Fibroblast of the conjunctiva (primary cell): ENCODE measurements at regions not wholly inside any gene's neighbourhood (a gene's known extent, or its start where the extent isn't known, plus 50 kb on each side); places are given as distances from the start of the nearest gene placed in this dataset.

ENCODE experiments used
- DNase-seq: peaks from one replicate; pipeline ENCODE4 v3.0.0-alpha.2; 2010; ENCODE audit warnings: low read depth

DNA sequence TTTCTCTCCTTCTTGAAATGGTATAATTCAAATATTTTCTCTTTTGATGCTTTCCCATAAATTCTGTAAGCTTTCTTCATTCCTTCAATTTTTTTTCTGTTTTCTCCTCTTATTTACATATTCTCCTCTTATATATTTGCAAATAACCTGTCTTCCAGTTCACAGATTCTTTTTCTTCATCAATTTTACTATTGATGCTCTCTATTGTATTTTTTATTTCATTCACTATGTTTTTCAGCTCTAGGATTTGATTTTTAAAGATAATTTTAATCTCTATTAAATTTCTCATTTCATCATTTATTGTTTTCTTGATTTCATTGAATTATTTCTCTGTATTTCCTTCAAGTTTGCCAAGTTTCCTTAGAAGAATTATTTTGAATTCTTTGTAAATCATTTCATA lies 54.0 kb upstream of the PRPS1L1 start:
- no peak for DNase-seq

GRCh38 chr7:18082169-18082568 lies 54.5 kb upstream of the PRPS1L1 start:
- no peak for DNase-seq

DNA sequence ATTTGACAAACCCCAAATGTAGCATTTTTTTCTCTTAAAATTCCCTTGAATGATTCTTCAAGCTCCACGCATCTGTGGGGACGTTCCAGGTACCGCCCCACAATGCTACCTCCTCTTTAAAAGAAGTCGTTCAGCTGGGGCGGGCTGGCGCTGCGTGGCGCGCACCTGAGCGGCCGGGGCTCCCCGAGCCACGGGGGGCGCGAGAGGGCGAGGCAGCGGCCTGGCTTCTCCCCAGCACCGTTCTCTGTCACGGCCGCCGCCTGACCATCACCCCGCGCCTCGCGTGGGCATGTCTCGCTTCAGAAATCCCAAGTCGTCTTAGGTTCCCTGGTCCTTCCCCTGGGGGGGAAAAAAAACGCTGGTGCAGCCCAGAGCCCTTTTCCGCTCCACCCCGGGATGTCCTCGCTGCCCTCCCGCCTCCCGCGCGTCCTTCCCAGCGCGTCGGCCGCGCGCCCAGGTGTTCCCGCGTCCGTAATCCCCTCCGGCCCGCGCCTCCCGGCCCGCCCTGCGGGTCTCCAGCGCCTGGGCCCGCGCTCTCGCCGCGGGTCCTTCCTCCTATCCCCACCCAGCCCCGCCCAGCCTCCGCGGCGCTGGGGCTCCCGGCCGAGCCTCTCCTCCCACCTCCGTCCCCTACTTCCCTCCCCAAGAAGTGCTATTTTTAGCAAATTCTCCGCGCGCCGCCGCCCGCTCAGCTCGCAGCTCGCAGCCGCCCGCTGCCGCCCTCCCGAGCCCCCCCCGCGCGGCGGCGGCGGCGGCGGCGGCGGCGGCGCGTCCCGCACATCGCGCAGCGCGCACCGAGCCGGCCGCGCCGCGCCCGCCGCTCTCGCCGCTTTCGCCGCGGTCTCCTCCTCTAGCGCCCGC lies 58.7 kb upstream of the PRPS1L1 start:
- DNase-seq: no peak

GRCh38 chr7:18087026-18087686 lies 59.5 kb upstream of the PRPS1L1 start:
- no peak for DNase-seq

- no peak for DNase-seq
These were observed 60.0 kb upstream of the PRPS1L1 start for GRCh38 chr7:18087687-18088078.

GRCh38 chr7:18096087-18096486 lies 68.4 kb upstream of the PRPS1L1 start:
- no peak for DNase-seq

- no peak for DNase-seq
These were observed 74.9 kb upstream of the PRPS1L1 start for GRCh38 chr7:18102576-18102975.

DNA sequence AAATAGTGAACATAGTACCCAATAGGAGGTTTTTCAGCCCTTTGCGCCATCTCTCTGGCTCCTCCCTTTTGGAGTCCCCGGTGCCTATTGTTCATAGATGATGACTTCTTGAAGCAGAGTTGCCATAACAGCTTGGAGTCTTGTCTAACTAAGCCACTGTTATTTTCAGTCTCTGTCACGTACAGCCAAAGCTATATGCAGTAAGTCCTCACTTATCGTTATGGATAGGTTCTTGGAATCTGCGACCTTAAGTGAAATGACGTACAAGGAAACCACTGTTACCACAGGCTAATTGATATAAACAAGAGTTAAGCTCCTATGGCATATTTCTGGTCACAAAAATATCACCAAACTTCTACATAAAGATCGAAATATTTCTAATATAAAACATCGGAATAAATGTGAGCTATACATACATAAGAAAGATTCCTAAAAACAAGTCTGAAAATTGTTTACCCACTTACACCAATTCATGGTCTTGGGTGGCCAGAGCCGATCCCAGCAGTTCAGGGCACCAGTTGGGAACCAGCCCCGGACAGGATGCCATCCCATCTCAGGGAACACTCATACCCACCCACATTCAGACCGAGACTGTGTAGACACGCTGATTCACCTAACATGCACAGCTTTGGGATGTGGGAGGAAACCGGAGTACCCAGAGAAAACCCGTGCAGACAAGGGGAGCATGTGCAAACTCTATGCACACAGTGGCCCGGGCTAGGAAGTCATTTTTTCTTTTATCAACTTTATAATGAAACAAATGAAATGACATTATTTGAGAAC lies 76.0 kb upstream of the PRPS1L1 start:
- no peak for DNase-seq

DNA sequence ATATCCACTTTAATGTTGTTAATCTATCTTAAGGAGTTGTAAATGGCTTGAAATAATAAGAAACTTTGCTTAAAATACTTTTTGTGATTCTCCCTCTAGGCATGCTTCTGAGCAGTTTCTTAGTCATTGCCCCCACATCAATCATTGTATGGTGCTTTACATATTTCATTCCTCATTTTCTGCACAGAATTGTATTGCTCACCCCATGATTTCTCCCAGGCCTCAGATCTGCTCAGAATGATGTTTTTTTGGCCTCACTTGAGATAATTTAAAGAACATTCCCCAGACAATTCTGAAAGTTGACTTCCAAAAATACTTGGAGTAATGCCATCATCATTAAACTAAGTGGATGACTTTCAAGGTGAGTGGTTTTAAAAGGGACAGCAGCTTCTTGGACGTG lies 82.1 kb upstream of the PRPS1L1 start:
- DNase-seq: no peak

DNA sequence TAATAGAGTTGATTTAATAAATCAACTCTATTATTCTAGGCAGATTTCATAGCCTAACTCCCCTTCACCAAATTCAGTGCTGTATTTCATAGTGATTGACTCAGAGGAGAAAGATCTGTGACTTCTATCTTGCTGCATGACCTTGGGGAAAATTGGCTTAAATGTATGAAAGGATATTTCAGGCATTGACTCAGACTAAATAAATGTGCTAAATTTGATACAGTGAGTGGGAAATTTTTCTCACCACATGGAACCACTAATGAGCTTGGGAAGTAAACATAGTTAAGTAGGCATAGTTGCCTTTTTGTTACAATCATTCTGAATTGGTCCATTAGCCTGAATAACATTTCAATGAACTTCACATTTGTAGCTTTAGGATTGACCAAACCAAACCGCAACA lies 89.0 kb upstream of the PRPS1L1 start:
- DNase-seq: no peak

DNA sequence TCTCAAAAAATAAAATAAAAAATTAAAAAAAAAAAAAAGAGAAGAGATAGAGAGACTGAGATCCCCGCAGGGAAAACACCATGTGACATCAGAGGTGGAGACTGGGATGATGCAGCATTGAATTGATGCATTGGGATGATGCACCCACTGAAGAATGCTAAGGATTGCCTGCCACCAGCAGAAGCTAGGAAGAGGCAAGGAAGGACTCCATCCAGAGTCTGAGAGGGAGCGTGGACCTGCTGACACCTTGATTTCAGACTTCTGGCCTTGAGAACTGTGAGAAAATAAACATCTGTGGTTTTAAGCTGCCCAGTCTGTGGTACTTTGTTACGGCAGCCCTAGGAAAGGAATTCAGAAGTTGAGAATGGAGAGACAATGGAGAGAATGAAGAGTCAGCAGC lies 89.8 kb upstream of the PRPS1L1 start:
- no peak for DNase-seq

GRCh38 chr7:18119985-18120384 lies 92.3 kb upstream of the PRPS1L1 start:
- no peak for DNase-seq

GRCh38 chr7:18123508-18124239 lies 96.0 kb upstream of the PRPS1L1 start:
- no peak for DNase-seq

DNA sequence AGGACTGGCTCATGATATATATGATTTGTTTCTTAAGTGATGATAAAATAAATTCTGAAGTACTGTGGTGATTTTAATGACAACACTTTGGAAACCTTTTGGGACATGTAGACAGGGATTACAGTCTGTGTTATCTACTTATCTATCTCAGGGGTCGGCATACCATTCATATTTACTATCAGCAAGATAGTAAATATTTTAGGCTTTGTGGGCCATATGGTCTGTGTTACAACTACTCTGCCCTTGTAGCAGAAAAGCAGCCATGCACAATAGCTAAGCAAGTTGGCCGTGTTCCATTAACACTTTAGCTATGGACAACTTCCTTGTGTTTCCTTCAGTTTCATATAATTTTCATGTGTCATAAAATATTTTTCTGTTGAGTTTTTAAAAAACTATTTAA lies 97.8 kb upstream of the PRPS1L1 start:
- DNase-seq: no peak

- DNase-seq: no peak
These were observed 98.6 kb upstream of the PRPS1L1 start for GRCh38 chr7:18126281-18126680.

DNA sequence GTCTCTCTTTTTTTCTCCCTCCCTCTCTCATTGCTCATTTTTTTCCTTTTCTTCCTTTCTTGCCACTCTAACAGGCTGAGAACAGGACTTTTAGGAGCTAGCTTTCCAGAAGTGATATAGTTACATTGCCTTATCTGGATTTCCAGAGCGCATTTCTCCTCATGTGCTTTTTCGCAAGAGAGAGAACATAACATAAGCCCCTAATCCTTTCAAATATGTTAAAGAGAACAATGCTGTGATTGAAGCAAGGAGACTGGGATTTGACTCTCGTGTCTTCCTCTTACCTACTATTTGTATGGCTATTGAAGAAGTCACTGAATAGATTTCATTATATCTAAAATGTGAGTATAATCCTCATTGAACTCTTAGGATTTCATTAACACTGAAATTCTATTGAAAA lies 101.2 kb upstream of the PRPS1L1 start:
- DNase-seq: no peak

DNA sequence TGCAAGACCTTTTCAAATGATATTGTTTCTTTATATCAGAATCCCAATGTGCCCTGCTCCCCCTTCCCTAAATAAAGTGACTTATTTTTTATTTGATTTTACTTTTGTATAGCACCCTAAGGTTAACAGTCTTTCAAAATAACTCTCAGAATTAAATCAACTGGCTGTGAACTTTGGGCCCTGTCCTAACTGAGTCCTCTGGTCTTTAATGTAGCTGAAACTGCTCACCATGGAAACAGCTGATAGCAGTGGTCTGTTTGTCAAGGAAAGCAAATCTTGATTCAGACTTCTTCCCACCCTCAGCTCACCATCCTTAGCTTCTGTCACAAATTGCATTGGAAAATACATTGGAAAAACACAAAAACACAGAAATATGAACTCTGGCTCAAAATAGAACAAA lies 105.2 kb upstream of the PRPS1L1 start:
- DNase-seq: no peak

DNA sequence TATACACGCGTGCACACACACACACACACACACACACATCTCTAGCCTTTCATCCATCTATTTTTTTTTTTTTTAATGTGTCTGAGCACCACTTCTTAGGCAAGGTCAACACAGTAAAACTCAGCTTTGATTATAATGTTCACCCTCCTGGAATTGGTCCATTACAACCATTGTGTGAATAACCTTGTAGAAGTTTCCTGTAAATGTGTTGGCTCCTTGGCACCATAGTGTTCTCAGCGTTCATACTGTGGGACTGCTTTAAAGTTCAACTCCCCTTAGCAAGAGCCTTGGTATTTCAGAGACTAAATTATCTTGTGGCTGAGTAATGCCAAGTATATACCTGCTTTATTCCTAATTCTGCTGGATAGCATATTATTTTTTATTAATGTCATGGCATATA lies 106.3 kb upstream of the PRPS1L1 start:
- DNase-seq: no peak

DNA sequence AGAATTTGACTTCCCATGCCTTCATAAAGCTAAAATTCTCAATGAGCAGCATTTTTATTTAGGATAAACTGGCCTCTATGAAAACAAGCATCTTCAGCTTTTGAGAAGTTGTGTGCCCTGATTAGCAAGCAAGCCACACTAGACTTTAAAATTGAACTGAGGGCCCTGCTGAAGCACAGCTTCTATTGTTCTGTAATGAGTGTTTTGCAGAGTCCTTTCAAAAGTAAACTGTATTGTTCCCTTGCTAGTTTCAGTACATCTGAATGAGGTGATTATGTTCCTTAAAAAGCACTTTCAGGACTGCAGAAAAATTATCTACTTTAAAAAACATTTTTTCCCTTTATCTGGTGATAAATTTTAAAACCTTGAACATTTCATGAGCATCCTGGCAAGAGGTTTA lies 113.3 kb upstream of the PRPS1L1 start:
- no peak for DNase-seq

DNA sequence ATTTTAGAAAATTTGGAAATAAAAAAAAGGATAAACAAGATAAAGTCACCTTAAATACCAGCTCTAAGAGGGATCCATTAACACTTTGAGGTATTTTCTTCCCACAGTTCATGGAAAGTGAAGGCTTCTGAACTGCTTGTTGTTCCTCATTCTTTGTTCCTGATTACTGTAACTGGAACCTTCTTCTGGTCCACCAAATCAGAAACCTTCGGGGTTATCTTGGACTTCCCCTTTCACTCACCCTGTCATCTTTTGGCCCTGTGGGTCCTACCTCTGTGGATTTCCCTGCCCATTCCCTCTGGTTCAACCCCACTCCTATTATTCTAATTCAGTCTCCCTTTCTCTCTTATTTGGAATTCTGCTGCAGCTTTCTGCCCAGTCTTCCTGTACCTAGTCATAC lies 116.5 kb upstream of the PRPS1L1 start:
- no peak for DNase-seq

- DNase-seq: no peak
These were observed 117.5 kb upstream of the PRPS1L1 start for GRCh38 chr7:18145160-18145559.

- DNase-seq: no peak
These were observed 123.8 kb upstream of the PRPS1L1 start for GRCh38 chr7:18151422-18151821.
